ENCODE measurements at regions not wholly inside any gene's neighbourhood (a gene's known extent, or its start where the extent isn't known, plus 50 kb on each side); places are given as distances from the start of the nearest gene placed in this dataset.

DNA sequence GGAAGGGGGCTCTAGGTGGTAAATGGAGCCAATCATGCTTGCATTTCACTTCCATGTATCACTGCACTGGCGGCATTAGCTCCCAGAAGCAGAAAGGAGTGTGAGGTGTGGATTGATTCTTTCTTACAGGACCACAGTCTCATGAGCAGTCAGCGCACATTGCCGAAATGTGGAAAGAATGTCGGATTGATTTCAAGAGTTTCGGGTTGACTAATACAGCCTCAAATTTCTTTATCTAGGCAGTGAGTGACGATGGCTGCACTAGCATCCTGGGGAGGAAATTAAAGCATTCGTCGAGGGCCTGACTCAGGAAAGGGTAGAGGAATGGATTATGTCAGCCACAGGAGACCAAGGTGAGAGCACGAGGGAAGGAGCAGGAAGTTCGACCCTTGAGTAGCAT lies 222.8 kb upstream of the CDYL start:
- no peaks in the 10 kb centered on the region for H3K9me3 ChIP-seq (replicated peaks; ENCODE audit: control insufficient read depth, insufficient read depth, low read length)
- FAIRE-seq (no peak), DNase-seq (ENCODE audit: low read depth, low spot score) (no peak)
- dilution Hi-C loops (cut with MboI; ENCODE audit: extremely low pct_ligation_motif_present, low sequenced_read_pairs): no loop called here
- POLR2A ChIA-PET: no interaction called here
- H3K27ac ChIP-seq (ENCODE audit: insufficient read depth, low read depth, low read length): no peak overlapping the region
- peaks cover 2 to 4% of the 10 kb centered on the region in 2 experiments for H3K27me3 ChIP-seq (ENCODE audit: control insufficient read depth in 2 of 2, insufficient read depth in 2 of 2, low read length in 2 of 2)
- no peak overlapping the region for H2AFZ ChIP-seq (ENCODE audit: low read depth, low read length)
- intact Hi-C loops (cut with micrococcal nuclease): no loop called here
- TF ChIP-seq POLR2A (IDR thresholded peaks at IDR 0.05; ENCODE audit: low read depth, low read length): no peak
- TF ChIP-seq FOS (IDR thresholded peaks at IDR 0.05; ENCODE audit: borderline replicate concordance, insufficient read depth, low read length): no peak
- TF ChIP-seq, protein P1, sequence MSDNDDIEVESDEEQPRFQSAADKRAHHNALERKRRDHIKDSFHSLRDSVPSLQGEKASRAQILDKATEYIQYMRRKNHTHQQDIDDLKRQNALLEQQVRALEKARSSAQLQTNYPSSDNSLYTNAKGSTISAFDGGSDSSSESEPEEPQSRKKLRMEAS (IDR thresholded peaks at IDR 0.05; ENCODE audit: insufficient read depth, insufficient read length): no peak
- no peak for TF ChIP-seq MYC (IDR thresholded peaks at IDR 0.05; ENCODE audit: low read depth, low read length)
- TF ChIP-seq GATA2 (IDR thresholded peaks at IDR 0.05; ENCODE audit: insufficient read depth, insufficient read length, low read depth, low read length): no peak
- TF ChIP-seq, protein P2, sequence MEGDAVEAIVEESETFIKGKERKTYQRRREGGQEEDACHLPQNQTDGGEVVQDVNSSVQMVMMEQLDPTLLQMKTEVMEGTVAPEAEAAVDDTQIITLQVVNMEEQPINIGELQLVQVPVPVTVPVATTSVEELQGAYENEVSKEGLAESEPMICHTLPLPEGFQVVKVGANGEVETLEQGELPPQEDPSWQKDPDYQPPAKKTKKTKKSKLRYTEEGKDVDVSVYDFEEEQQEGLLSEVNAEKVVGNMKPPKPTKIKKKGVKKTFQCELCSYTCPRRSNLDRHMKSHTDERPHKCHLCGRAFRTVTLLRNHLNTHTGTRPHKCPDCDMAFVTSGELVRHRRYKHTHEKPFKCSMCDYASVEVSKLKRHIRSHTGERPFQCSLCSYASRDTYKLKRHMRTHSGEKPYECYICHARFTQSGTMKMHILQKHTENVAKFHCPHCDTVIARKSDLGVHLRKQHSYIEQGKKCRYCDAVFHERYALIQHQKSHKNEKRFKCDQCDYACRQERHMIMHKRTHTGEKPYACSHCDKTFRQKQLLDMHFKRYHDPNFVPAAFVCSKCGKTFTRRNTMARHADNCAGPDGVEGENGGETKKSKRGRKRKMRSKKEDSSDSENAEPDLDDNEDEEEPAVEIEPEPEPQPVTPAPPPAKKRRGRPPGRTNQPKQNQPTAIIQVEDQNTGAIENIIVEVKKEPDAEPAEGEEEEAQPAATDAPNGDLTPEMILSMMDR (IDR thresholded peaks at IDR 0.05; ENCODE audit: extremely low read depth in 1 of 2, insufficient read depth in 1 of 2, low read depth in 1 of 2, low read length in 2 of 2): no peak
- H4K20me1 ChIP-seq (replicated peaks; ENCODE audit: control insufficient read depth, extremely low read depth, insufficient read depth, low read length): no peaks in the 10 kb centered on the region
- no TSS peak for BruUV-seq (replicated peaks)
- no peak overlapping the region for H3K9ac ChIP-seq (replicated peaks; ENCODE audit: extremely low read depth, insufficient read depth, low read length)
- CTCF ChIA-PET: interaction anchor here (1.4 kb wide), 1 partner anchor 10 kb away, joined by 3 read pairs; no protein-coding TSS in a partner anchor
- H3K9me1 ChIP-seq (replicated peaks; ENCODE audit: control insufficient read depth, extremely low read depth, insufficient read depth, low read length): no peaks in the 10 kb centered on the region
- H3K79me2 ChIP-seq (ENCODE audit: control insufficient read depth, insufficient read depth, low read length): no peaks in the 10 kb centered on the region
- H3K4me1 ChIP-seq (ENCODE audit: control insufficient read depth, extremely low read depth, insufficient read depth, low read length): no peaks in the 10 kb centered on the region
- no peak overlapping the region for H3K4me3 ChIP-seq (replicated peaks in 1 of 3; ENCODE audit: insufficient read depth in 1 of 3, low read depth in 1 of 3, low read length in 3 of 3)
- H3K4me2 ChIP-seq (ENCODE audit: insufficient read depth, low read length): no peak overlapping the region
- no peaks in the 10 kb centered on the region for H3K36me3 ChIP-seq (ENCODE audit: control insufficient read depth in 2 of 2, extremely low read depth in 1 of 2, insufficient read depth in 2 of 2, low read length in 2 of 2)

DNA sequence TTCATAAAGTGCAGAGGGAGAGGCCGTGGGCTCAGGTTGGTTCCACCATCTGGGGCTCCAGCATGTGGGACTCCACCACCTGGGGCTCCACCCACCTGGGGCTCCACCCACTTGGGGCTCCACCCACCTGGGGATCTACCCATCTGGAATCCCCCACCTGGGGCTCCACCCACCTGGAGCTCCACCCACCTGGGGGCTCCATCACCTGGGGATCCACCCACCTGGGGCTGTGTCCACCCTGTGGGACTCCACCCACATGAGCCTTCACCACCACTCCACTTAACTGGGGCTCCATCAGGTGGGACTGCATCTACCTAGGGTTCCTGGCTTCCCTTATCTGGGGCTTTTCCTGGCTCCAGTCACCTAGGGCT lies 226.0 kb upstream of the CDYL start:
- Histone ChIP-seq H3K4me1 (ENCODE audit: control insufficient read depth, extremely low read depth, insufficient read depth, low read length) (no peaks in the 10 kb centered on the region), H2AFZ (ENCODE audit: low read depth, low read length) (no peak overlapping the region), H3K4me2 (ENCODE audit: insufficient read depth, low read length) (no peak overlapping the region), H3K27me3 (ENCODE audit: control insufficient read depth in 2 of 2, insufficient read depth in 2 of 2, low read length in 2 of 2) (peaks cover 2 to 4% of the 10 kb centered on the region in 2 experiments), H3K9me3 (replicated peaks; ENCODE audit: control insufficient read depth, insufficient read depth, low read length) (no peaks in the 10 kb centered on the region), H4K20me1 (replicated peaks; ENCODE audit: control insufficient read depth, extremely low read depth, insufficient read depth, low read length) (no peaks in the 10 kb centered on the region), H3K4me3 (replicated peaks in 1 of 3; ENCODE audit: insufficient read depth in 1 of 3, low read depth in 1 of 3, low read length in 3 of 3) (no peak overlapping the region), H3K27ac (ENCODE audit: insufficient read depth, low read depth, low read length) (no peak overlapping the region), H3K79me2 (ENCODE audit: control insufficient read depth, insufficient read depth, low read length) (no peaks in the 10 kb centered on the region), H3K36me3 (ENCODE audit: control insufficient read depth in 2 of 2, extremely low read depth in 1 of 2, insufficient read depth in 2 of 2, low read length in 2 of 2) (no peaks in the 10 kb centered on the region), H3K9me1 (replicated peaks; ENCODE audit: control insufficient read depth, extremely low read depth, insufficient read depth, low read length) (no peaks in the 10 kb centered on the region), H3K9ac (replicated peaks; ENCODE audit: extremely low read depth, insufficient read depth, low read length) (no peak overlapping the region)
- no peak for FAIRE-seq
- dilution Hi-C loops (cut with MboI; ENCODE audit: extremely low pct_ligation_motif_present, low sequenced_read_pairs) (no loop called here), intact Hi-C loops (cut with micrococcal nuclease) (no loop called here)
- no peak for TF ChIP-seq FOS (IDR thresholded peaks at IDR 0.05; ENCODE audit: borderline replicate concordance, insufficient read depth, low read length)
- TF ChIP-seq POLR2AphosphoS5 (IDR thresholded peaks at IDR 0.05; ENCODE audit: insufficient read depth, low read depth, low read length): no peak
- no peak for TF ChIP-seq JUN (IDR thresholded peaks at IDR 0.05; ENCODE audit: borderline replicate concordance, insufficient read depth, insufficient read length, low read depth)
- no peak for TF ChIP-seq MYC (IDR thresholded peaks at IDR 0.05; ENCODE audit: low read depth, low read length)
- no peak for TF ChIP-seq POLR2A (IDR thresholded peaks at IDR 0.05; ENCODE audit: low read depth, low read length)
- no peak for TF ChIP-seq GATA2 (IDR thresholded peaks at IDR 0.05; ENCODE audit: insufficient read depth, insufficient read length, low read depth, low read length)
- TF ChIP-seq, protein P2 (IDR thresholded peaks at IDR 0.05; ENCODE audit: extremely low read depth in 1 of 2, insufficient read depth in 1 of 2, low read depth in 1 of 2, low read length in 2 of 2): no peak
- no peak for DNase-seq (ENCODE audit: low read depth, low spot score)
- POLR2A ChIA-PET: no interaction called here
- no TSS peak for BruUV-seq (replicated peaks)
- CTCF ChIA-PET: no interaction called here
